HepG2 (cell line): ENCODE measurements at regions not wholly inside any gene's neighbourhood (a gene's known extent, or its start where the extent isn't known, plus 50 kb on each side); places are given as distances from the start of the nearest gene placed in this dataset.

Experiments
- ATAD3A ChIP-seq: sonication (generic); formaldehyde crosslinking; IDR thresholded peaks from 2 replicates; pipeline ENCODE4 v1.4.0; 2020; ENCODE audit warnings: missing genetic modification reagents
- ATF2 ChIP-seq: sonication (generic); formaldehyde crosslinking; IDR thresholded peaks from 2 replicates; pipeline ENCODE4 v1.4.0; 2020; ENCODE audit warnings: missing genetic modification reagents
- BORCS8-MEF2B ChIP-seq: sonication (generic); formaldehyde crosslinking; IDR thresholded peaks from 2 replicates; pipeline ENCODE4 v1.8.0; 2022; ENCODE audit warnings: mild to moderate bottlenecking, missing genetic modification reagents
- DMAP1 ChIP-seq: IDR thresholded peaks from 2 replicates; pipeline ENCODE4 v1.6.1; 2016
- E2F5 ChIP-seq: sonication (generic); formaldehyde crosslinking; conservative IDR thresholded peaks from 2 replicates; pipeline ENCODE4 v1.4.0; 2020; ENCODE audit warnings: missing genetic modification reagents
- ELF1 ChIP-seq: sonication (generic); formaldehyde crosslinking; IDR thresholded peaks from 2 replicates; pipeline ENCODE4 v1.4.0; 2020; ENCODE audit warnings: missing genetic modification reagents
- HMGA1 ChIP-seq: sonication (generic); formaldehyde crosslinking; conservative IDR thresholded peaks from 2 replicates; pipeline ENCODE4 v1.4.0; 2020; ENCODE audit warnings: missing genetic modification reagents
- HNRNPL ChIP-seq: fragments of 200-400 bp; formaldehyde crosslinking; IDR thresholded peaks from 2 replicates; pipeline ENCODE4 v1.6.1; 2017; ENCODE audit warnings: mild to moderate bottlenecking, low read depth, low read length
- KLF15 ChIP-seq: sonication (generic); formaldehyde crosslinking; IDR thresholded peaks from 2 replicates; pipeline ENCODE4 v1.8.1; 2023; ENCODE audit warnings: borderline replicate concordance, mild to moderate bottlenecking, inconsistent platforms, missing genetic modification reagents, mixed read lengths
- MYC ChIP-seq: sonication (generic); formaldehyde crosslinking; IDR thresholded peaks from 2 replicates; pipeline ENCODE4 v1.9.0; 2021; ENCODE audit warnings: missing genetic modification reagents, borderline replicate concordance
- NFIC ChIP-seq: IDR thresholded peaks from 2 replicates; pipeline ENCODE4 v1.6.1; 2012; ENCODE audit warnings: mild to moderate bottlenecking, low read length, inconsistent platforms
- PREB ChIP-seq: sonication (generic); formaldehyde crosslinking; IDR thresholded peaks from 2 replicates; pipeline ENCODE4 v1.4.0; 2020; ENCODE audit warnings: missing genetic modification reagents
- PTBP1 ChIP-seq: fragments of 200-400 bp; formaldehyde crosslinking; IDR thresholded peaks from 2 replicates; pipeline ENCODE4 v1.6.1; 2018; ENCODE audit warnings: low read length, low read depth; ENCODE audit not compliant: poor library complexity, severe bottlenecking
- SNAPC5 ChIP-seq: sonication (generic); formaldehyde crosslinking; IDR thresholded peaks from 2 replicates; pipeline ENCODE4 v1.8.1; 2023; ENCODE audit warnings: mild to moderate bottlenecking, missing genetic modification reagents, borderline replicate concordance
- THAP11 ChIP-seq: IDR thresholded peaks from 2 replicates; pipeline ENCODE4 v1.6.1; 2016; ENCODE audit warnings: missing biosample characterization, missing genetic modification reagents
- THYN1 ChIP-seq: sonication (generic); formaldehyde crosslinking; IDR thresholded peaks from 2 replicates; pipeline ENCODE4 v1.8.1; 2023; ENCODE audit warnings: low read depth, mild to moderate bottlenecking, moderate library complexity, missing genetic modification reagents, borderline replicate concordance
- TOPORS ChIP-seq: sonication (generic); formaldehyde crosslinking; IDR thresholded peaks from 2 replicates; pipeline ENCODE4 v1.8.0; 2023; ENCODE audit warnings: mild to moderate bottlenecking, missing genetic modification reagents
- ZNF362 ChIP-seq: sonication (generic); formaldehyde crosslinking; IDR thresholded peaks from 2 replicates; pipeline ENCODE4 v1.4.0; 2020; ENCODE audit warnings: missing genetic modification reagents, mild to moderate bottlenecking, borderline replicate concordance
- ZNF7 ChIP-seq: IDR thresholded peaks from 2 replicates; pipeline ENCODE4 v1.6.1; 2016; ENCODE audit warnings: missing biosample characterization, missing genetic modification reagents
- ZNF713 ChIP-seq: sonication (generic); formaldehyde crosslinking; IDR thresholded peaks from 2 replicates; pipeline ENCODE4 v1.4.0; 2020; ENCODE audit warnings: mild to moderate bottlenecking, missing genetic modification reagents
- ZSCAN31 ChIP-seq: sonication (generic); formaldehyde crosslinking; IDR thresholded peaks from 2 replicates; pipeline ENCODE4 v1.5.0; 2020; ENCODE audit warnings: low read depth, mild to moderate bottlenecking, missing genetic modification reagents
- ZUFSP ChIP-seq: sonication (generic); formaldehyde crosslinking; IDR thresholded peaks from 2 replicates; pipeline ENCODE4 v1.9.0; 2021; ENCODE audit warnings: missing genetic modification reagents, mild to moderate bottlenecking, borderline replicate concordance

GRCh38 chrX:41009850-41010846 is 75.1 kb upstream of the USP9X start (continued):
- TF ChIP-seq PREB (no peak), HNRNPL (no peak), TOPORS (no peak), ZUFSP (CRISPR knock-in tag) (no peak), ATF2 (CRISPR knock-in tag) (peak; percentile 28; the same call in 1 of the 2 replicates), E2F5 (CRISPR knock-in tag) (no peak), ZNF7 (CRISPR knock-in tag) (no peak), NFIC (no peak), ZNF713 (CRISPR knock-in tag) (no peak), ATAD3A (CRISPR knock-in tag) (no peak), HMGA1 (CRISPR knock-in tag) (no peak), ZNF362 (CRISPR knock-in tag) (no peak), DMAP1 (CRISPR knock-in tag) (peak; percentile 43; the same call in 1 of the 2 replicates), BORCS8-MEF2B (CRISPR knock-in tag) (no peak), SNAPC5 (no peak), MYC (CRISPR knock-in tag) (0 out of 2 replicates have a peak, but pooled peaks have one; percentile 26), ELF1 (CRISPR knock-in tag) (peak; percentile 87), KLF15 (no peak), PTBP1 (no peak), ZSCAN31 (CRISPR knock-in tag) (peak; percentile 17; the same call in 1 of the 2 replicates), THYN1 (no peak), THAP11 (CRISPR knock-in tag) (peak; percentile 58)
